IMR-90 (cell line): ENCODE measurements at regions not wholly inside any gene's neighbourhood (a gene's known extent, or its start where the extent isn't known, plus 50 kb on each side); places are given as distances from the start of the nearest gene placed in this dataset.
A peak's percentile ranks its signal among the peaks of the same experiment; 100 is the strongest.

Experiments
- ATAC-seq: fragments of 200-7000 bp; cut with Tn5 transposase; 2 replicates; pipeline ENCODE4 v1.9.1; 2020; ENCODE audit warnings: low read depth, mild to moderate bottlenecking, moderate library complexity
- BruUV-seq: library from RNA; stranded (reverse); fragments of 400-500 nt; replicated peaks from 2 replicates; lab custom pipeline; 2021; lab: Mats Ljungman, UMichigan
- CTCF ChIA-PET: fragments of 300-600 bp; formaldehyde crosslinking; extraction: SDS; loops from one replicate; lab custom pipeline; 2021; ENCODE audit warnings: antibody characterized with exemption; lab: Yijun Ruan, JAX
- POLR2A ChIA-PET: fragments of 300-600 bp; sonication (Branson Sonifier 250); formaldehyde crosslinking; loops from one replicate; lab custom pipeline; 2022; ENCODE audit warnings: antibody characterized with exemption; ENCODE audit not compliant: unreplicated experiment; lab: Charles Lee
- DNase-seq: peaks from one replicate; pipeline ENCODE4 v3.0.0; 2013
- H2AFZ ChIP-seq: replicated peaks from 2 replicates; pipeline ENCODE3; 2013; ENCODE audit warnings: low read length, mild to moderate bottlenecking; ENCODE audit not compliant: poor library complexity
- H2AK5ac ChIP-seq: 2 replicates; pipeline ENCODE4 v1.6.1; 2013; ENCODE audit warnings: low read depth, low read length, inconsistent platforms
- H2AK9ac ChIP-seq: replicated peaks from 2 replicates; pipeline ENCODE3; 2013; ENCODE audit warnings: mild to moderate bottlenecking, low read depth, low read length, moderate library complexity; ENCODE audit not compliant: poor library complexity
- H2BK120ac ChIP-seq: 2 replicates; pipeline ENCODE4 v1.6.1; 2013; ENCODE audit warnings: low read depth, low read length, inconsistent platforms
- H2BK15ac ChIP-seq: 3 replicates; pipeline ENCODE4 v1.6.1; 2013; ENCODE audit warnings: low read depth, low read length, inconsistent platforms
- H2BK20ac ChIP-seq: 2 replicates; pipeline ENCODE4 v1.6.1; 2013; ENCODE audit warnings: low read depth, mild to moderate bottlenecking, inconsistent platforms, low read length, moderate library complexity
- H2BK5ac ChIP-seq: 2 replicates; pipeline ENCODE4 v1.6.1; 2013; ENCODE audit warnings: mild to moderate bottlenecking, low read depth, low read length, inconsistent platforms; ENCODE audit not compliant: poor library complexity, severe bottlenecking
- H3K14ac ChIP-seq: replicated peaks from 2 replicates; pipeline ENCODE4 v1.6.1; 2013; ENCODE audit warnings: low read depth, low read length, inconsistent platforms
- H3K18ac ChIP-seq: 2 replicates; pipeline ENCODE4 v1.6.1; 2013; ENCODE audit warnings: low read depth, low read length, control low read depth
- H3K23ac ChIP-seq: 2 replicates; pipeline ENCODE4 v1.6.1; 2013; ENCODE audit warnings: low read depth, low read length, inconsistent platforms
- H3K27ac ChIP-seq: 2 replicates; pipeline ENCODE4 v1.5.1; 2013; ENCODE audit warnings: mild to moderate bottlenecking, control low read depth, low read length; ENCODE audit not compliant: insufficient read depth
- H3K27me3 ChIP-seq: 2 replicates; pipeline ENCODE4 v1.6.1; 2013; ENCODE audit warnings: low read length; ENCODE audit not compliant: control insufficient read depth, insufficient read depth
- H3K36me3 ChIP-seq: 2 replicates; pipeline ENCODE4 v1.6.1; 2013; ENCODE audit warnings: low read length, mixed read lengths; ENCODE audit not compliant: control insufficient read depth, insufficient read depth
- H3K4ac ChIP-seq: 2 replicates; pipeline ENCODE4 v1.6.1; 2013; ENCODE audit warnings: low read depth, low read length, inconsistent platforms
- H3K4me1 ChIP-seq: 2 replicates; pipeline ENCODE4 v1.6.1; 2013; ENCODE audit warnings: low read length, mixed read lengths; ENCODE audit not compliant: control insufficient read depth, insufficient read depth
- H3K4me2 ChIP-seq: 2 replicates; pipeline ENCODE4 v1.6.1; 2013; ENCODE audit warnings: low read depth, mild to moderate bottlenecking, control low read depth, low read length, moderate library complexity
- H3K4me3 ChIP-seq: 2 replicates; pipeline ENCODE4 v1.5.1; 2013; ENCODE audit warnings: low read depth, mild to moderate bottlenecking, control low read depth, low read length, moderate library complexity; ENCODE audit not compliant: insufficient read depth
- H3K56ac ChIP-seq: 2 replicates; pipeline ENCODE4 v1.6.1; 2013; ENCODE audit warnings: low read length, inconsistent platforms; ENCODE audit not compliant: insufficient read depth; ENCODE audit errors: extremely low read depth
- H3K79me1 ChIP-seq, 2 experiments: 2 replicates each; pipeline ENCODE4 v1.6.1; 2013; ENCODE audit warnings: low read length in 2 of 2, inconsistent platforms in 1 of 2, low read depth in 1 of 2
- H3K9ac ChIP-seq: 2 replicates; pipeline ENCODE4 v1.6.1; 2013; ENCODE audit warnings: low read depth, low read length, control low read depth
- H3K9me1 ChIP-seq: 2 replicates; pipeline ENCODE4 v1.6.1; 2013; ENCODE audit warnings: low read length, inconsistent platforms; ENCODE audit not compliant: insufficient read depth
- H3K9me3 ChIP-seq: 2 replicates; pipeline ENCODE4 v1.6.1; 2013; ENCODE audit warnings: low read length; ENCODE audit not compliant: control insufficient read depth, insufficient read depth
- H4K20me1 ChIP-seq: 2 replicates; pipeline ENCODE4 v1.6.1; 2013; ENCODE audit warnings: low read length, inconsistent platforms; ENCODE audit not compliant: insufficient read depth
- H4K5ac ChIP-seq: 2 replicates; pipeline ENCODE4 v1.6.1; 2013; ENCODE audit warnings: mild to moderate bottlenecking, low read depth, low read length, control low read depth
- H4K8ac ChIP-seq, 2 experiments: 2 replicates each; pipeline ENCODE4 v1.6.1; 2013; ENCODE audit warnings: low read depth in 2 of 2, low read length in 2 of 2, control low read depth in 1 of 2, inconsistent platforms in 1 of 2
- H4K91ac ChIP-seq: 2 replicates; pipeline ENCODE4 v1.6.1; 2013; ENCODE audit warnings: low read depth, low read length, inconsistent platforms; ENCODE audit not compliant: insufficient read depth
- CHD1 ChIP-seq: IDR thresholded peaks from 2 replicates; pipeline ENCODE4 v1.6.1; 2012; ENCODE audit warnings: low read depth, low read length, improper control_type of control experiment
- CTCF ChIP-seq: conservative IDR thresholded peaks from 2 replicates; pipeline ENCODE4 v1.5.1; 2012; ENCODE audit warnings: mild to moderate bottlenecking, low read depth, low read length, improper control_type of control experiment
- ELK1 ChIP-seq: fragments of 150-350 bp; IDR thresholded peaks from 2 replicates; pipeline ENCODE4 v1.6.1; 2016; ENCODE audit warnings: low read depth, mild to moderate bottlenecking, low read length, moderate library complexity, borderline replicate concordance
- MAFK ChIP-seq: IDR thresholded peaks from 2 replicates; pipeline ENCODE4 v1.6.1; 2012; ENCODE audit warnings: low read depth, low read length, improper control_type of control experiment
- MXI1 ChIP-seq: IDR thresholded peaks from 2 replicates; pipeline ENCODE4 v1.6.1; 2012; ENCODE audit warnings: low read depth, mild to moderate bottlenecking, low read length, moderate library complexity, borderline replicate concordance
- NFE2L2 ChIP-seq: fragments of 150-350 bp; IDR thresholded peaks from 2 replicates; pipeline ENCODE4 v1.6.1; 2016; ENCODE audit warnings: low read depth, mild to moderate bottlenecking, low read length
- POLR2A ChIP-seq: IDR thresholded peaks from 2 replicates; pipeline ENCODE4 v1.6.1; 2012; ENCODE audit warnings: mild to moderate bottlenecking, low read depth, low read length
- RAD21 ChIP-seq: IDR thresholded peaks from 2 replicates; pipeline ENCODE4 v1.6.1; 2012; ENCODE audit warnings: low read length, improper control_type of control experiment
- RCOR1 ChIP-seq: IDR thresholded peaks from 2 replicates; pipeline ENCODE4 v1.6.1; 2012; ENCODE audit warnings: mild to moderate bottlenecking, low read length, improper control_type of control experiment; ENCODE audit not compliant: insufficient replicate concordance
- SMC3 ChIP-seq: fragments of 150-350 bp; IDR thresholded peaks from 2 replicates; pipeline ENCODE4 v1.6.1; 2016; ENCODE audit warnings: low read depth, mild to moderate bottlenecking, antibody characterized with exemption, low read length, moderate library complexity
- USF2 ChIP-seq: fragments of 150-350 bp; IDR thresholded peaks from 2 replicates; pipeline ENCODE4 v1.6.1; 2017; ENCODE audit warnings: mild to moderate bottlenecking, antibody characterized with exemption, low read length, low read depth
- WGBS, 2 experiments: methylation state at CpG; one replicate each; pipeline versions ENCODE4 v1.1.5 to v1.1.7; 2013; ENCODE audit warnings: missing lambda C conversion rate in 2 of 2; ENCODE audit not compliant: insufficient read length in 1 of 2; ENCODE audit errors: extremely low coverage in 2 of 2; 5-methylcytosine and 5-hydroxymethylcytosine counted together
- dilution Hi-C: fragments of 300-500 bp; cut with HindIII; formaldehyde crosslinking; loops from one replicate; pipeline ENCODE4 v1.14.3; 2018; ENCODE audit warnings: low sequenced_read_pairs; ENCODE audit not compliant: unreplicated experiment
- in situ Hi-C: fragments of 300-500 bp; cut with MboI; formaldehyde crosslinking; loops from 3 replicates; pipeline ENCODE4 v1.14.3; 2019; ENCODE audit warnings: low sequenced_read_pairs, inconsistent platforms, mixed read lengths
- intact Hi-C: fragments of 100-400 bp; cut with micrococcal nuclease; formaldehyde crosslinking; loops from 2 replicates; pipeline ENCODE4 v1.10.0; 2022

- H3K79me1 ChIP-seq = no peaks in the 10 kb centered on the region
- TF ChIP-seq USF2 (no peak), ELK1 (no peak), RCOR1 (no peak), NFE2L2 (no peak), CTCF (peak; percentile 73), MXI1 (no peak), SMC3 (peak; percentile 76), RAD21 (peak; percentile 78), POLR2A (no peak), MAFK (no peak), CHD1 (no peak)
- intact Hi-C loops = loop anchor here (1.0 to 5.0 kb wide), 5 partner anchors 33 to 610 kb away; partner anchors contain the start of gene ZMIZ1
- no peak overlapping the region for H3K9ac ChIP-seq
- POLR2A ChIA-PET = no interaction called here
- no peak overlapping the region for H2BK5ac ChIP-seq
- H3K4me3 ChIP-seq = no peak overlapping the region
- CTCF ChIA-PET = interaction anchor here (0.6 to 1.5 kb wide), 7 partner anchors 9 to 446 kb away, joined by 3 to 5 read pairs (median 3); no protein-coding TSS in a partner anchor
- no peak overlapping the region for H3K23ac ChIP-seq
- H2AK9ac ChIP-seq = no peak overlapping the region
- no peak overlapping the region for H2AK5ac ChIP-seq
- no TSS peak for BruUV-seq
- H3K36me3 ChIP-seq = no peaks in the 10 kb centered on the region
- no peak overlapping the region for H4K8ac ChIP-seq
- ATAC-seq (peak; percentile 88), DNase-seq (peak; percentile 43)
- no peak overlapping the region for H2BK15ac ChIP-seq
- H2BK120ac ChIP-seq = no peak overlapping the region
- H3K14ac ChIP-seq = no peak overlapping the region
- no peaks in the 10 kb centered on the region for H3K9me3 ChIP-seq
- no peak overlapping the region for H3K56ac ChIP-seq
- peak overlapping the region; percentile 23 for H2AFZ ChIP-seq
- H4K5ac ChIP-seq = no peak overlapping the region
- H3K27ac ChIP-seq = no peak overlapping the region
- 0 out of 2 replicates have a peak, but pooled peaks cover 2% of the 10 kb centered on the region for H3K4me1 ChIP-seq
- no peaks in the 10 kb centered on the region for H4K20me1 ChIP-seq
- H4K91ac ChIP-seq = no peak overlapping the region
- 60% methylated on average over 1 of the region's 13 CpGs; no CpG with 5 or more reads in 1 of the 2 experiments for WGBS, 2 experiments
- no peak overlapping the region for H3K4me2 ChIP-seq
- in situ Hi-C loops = loop anchor here (10.0 kb wide), 1 partner anchor 603 kb away; no protein-coding TSS in a partner anchor
- dilution Hi-C loops = no loop called here
- H2BK20ac ChIP-seq = no peak overlapping the region; the same call in 1 of the 2 replicates
- peaks cover 5% of the 10 kb centered on the region; the same call in 1 of the 2 replicates for H3K27me3 ChIP-seq
- H3K9me1 ChIP-seq = no peaks in the 10 kb centered on the region; the same call in 1 of the 2 replicates
- no peak overlapping the region for H3K18ac ChIP-seq
- no peak overlapping the region for H3K4ac ChIP-seq
Observed at GRCh38 chr10:78657163-78657861, 411.5 kb upstream of the ZMIZ1 start.
